H9 (cell line): ENCODE measurements at regions not wholly inside any gene's neighbourhood (a gene's known extent, or its start where the extent isn't known, plus 50 kb on each side); places are given as distances from the start of the nearest gene placed in this dataset.

Experiments used
- DNase-seq: peaks from one replicate; pipeline ENCODE4 v3.0.0-alpha.2; 2017
- H2AFZ ChIP-seq: one replicate; pipeline ENCODE4 v1.6.1; 2013; ENCODE audit warnings: mild to moderate bottlenecking, low read length, control low read depth, moderate library complexity
- H2AK5ac ChIP-seq: 2 replicates; pipeline ENCODE4 v1.6.1; 2013; ENCODE audit warnings: low read length, control low read depth, mixed read lengths; ENCODE audit not compliant: insufficient read length
- H2BK120ac ChIP-seq: one replicate; pipeline ENCODE4 v1.6.1; 2013; ENCODE audit warnings: low read depth, mild to moderate bottlenecking, low read length, control low read depth, inconsistent platforms; ENCODE audit not compliant: poor library complexity, severe bottlenecking
- H2BK12ac ChIP-seq: 2 replicates; pipeline ENCODE4 v1.6.1; 2013; ENCODE audit warnings: low read length, control low read depth, mixed read lengths, low read depth; ENCODE audit not compliant: insufficient read length
- H2BK15ac ChIP-seq: 2 replicates; pipeline ENCODE4 v1.6.1; 2013; ENCODE audit warnings: low read depth, low read length, control low read depth
- H2BK20ac ChIP-seq: one replicate; pipeline ENCODE4 v1.6.1; 2013; ENCODE audit warnings: low read depth, mild to moderate bottlenecking, low read length, control low read depth, inconsistent platforms; ENCODE audit not compliant: poor library complexity, severe bottlenecking
- H2BK5ac ChIP-seq: 2 replicates; pipeline ENCODE4 v1.6.1; 2013; ENCODE audit warnings: low read length, control low read depth, mixed read lengths; ENCODE audit not compliant: insufficient read length
- H3K14ac ChIP-seq: 2 replicates; pipeline ENCODE4 v1.6.1; 2013; ENCODE audit warnings: low read length, control low read depth; ENCODE audit not compliant: insufficient read depth
- H3K18ac ChIP-seq: 2 replicates; pipeline ENCODE4 v1.6.1; 2013; ENCODE audit warnings: low read depth, mild to moderate bottlenecking, mixed read lengths, low read length, control low read depth; ENCODE audit not compliant: insufficient read length
- H3K23ac ChIP-seq: 2 replicates; pipeline ENCODE4 v1.6.1; 2013; ENCODE audit warnings: low read length, control low read depth, mixed read lengths, low read depth; ENCODE audit not compliant: insufficient read length
- H3K23me2 ChIP-seq: 2 replicates; pipeline ENCODE4 v1.6.1; 2013; ENCODE audit warnings: low read depth, mild to moderate bottlenecking, mixed read lengths, low read length, control low read depth; ENCODE audit not compliant: insufficient read length, poor library complexity, severe bottlenecking
- H3K27ac ChIP-seq: 2 replicates; pipeline ENCODE4 v1.5.1; 2013; ENCODE audit warnings: low read length, control low read depth, mixed read lengths, low read depth; ENCODE audit not compliant: insufficient read length
- H3K27me3 ChIP-seq: 2 replicates; pipeline ENCODE4 v1.6.1; 2013; ENCODE audit warnings: low read length, control low read depth, inconsistent platforms; ENCODE audit not compliant: insufficient read depth
- H3K4ac ChIP-seq: 2 replicates; pipeline ENCODE4 v1.6.1; 2013; ENCODE audit warnings: low read depth, mild to moderate bottlenecking, control low read depth, inconsistent platforms, low read length, moderate library complexity
- H3K4me1 ChIP-seq: 2 replicates; pipeline ENCODE4 v1.6.1; 2013; ENCODE audit warnings: low read length, control low read depth, inconsistent platforms; ENCODE audit not compliant: insufficient read depth
- H3K4me2 ChIP-seq: 2 replicates; pipeline ENCODE4 v1.6.1; 2013; ENCODE audit warnings: low read length, control low read depth, mixed read lengths; ENCODE audit not compliant: insufficient read length, insufficient read depth
- H3K56ac ChIP-seq: 2 replicates; pipeline ENCODE4 v1.6.1; 2013; ENCODE audit warnings: low read depth, mild to moderate bottlenecking, mixed read lengths, low read length, control low read depth; ENCODE audit not compliant: insufficient read length
- H3K79me1 ChIP-seq: 2 replicates; pipeline ENCODE4 v1.6.1; 2013; ENCODE audit warnings: low read depth, mild to moderate bottlenecking, moderate library complexity, low read length, control low read depth, inconsistent platforms; ENCODE audit not compliant: insufficient read depth, poor library complexity, severe bottlenecking
- H3K79me2 ChIP-seq: 2 replicates; pipeline ENCODE4 v1.6.1; 2013; ENCODE audit warnings: low read length, control low read depth, inconsistent platforms; ENCODE audit not compliant: insufficient read depth
- H3K9ac ChIP-seq: 2 replicates; pipeline ENCODE4 v1.6.1; 2013; ENCODE audit warnings: low read length, control low read depth, mixed read lengths; ENCODE audit not compliant: insufficient read length; ENCODE audit errors: extremely low read depth
- H3K9me3 ChIP-seq: one replicate; pipeline ENCODE4 v1.6.1; 2013; ENCODE audit warnings: low read depth, low read length, inconsistent platforms; ENCODE audit not compliant: control insufficient read depth
- H3T11ph ChIP-seq: one replicate; pipeline ENCODE4 v1.6.1; 2013; ENCODE audit warnings: mild to moderate bottlenecking, low read length, control low read depth, inconsistent platforms
- H4K20me1 ChIP-seq: one replicate; pipeline ENCODE4 v1.6.1; 2013; ENCODE audit not compliant: control insufficient read depth, insufficient read length, insufficient read depth
- H4K5ac ChIP-seq: 2 replicates; pipeline ENCODE4 v1.6.1; 2013; ENCODE audit warnings: low read depth, mild to moderate bottlenecking, mixed read lengths, low read length, control low read depth; ENCODE audit not compliant: insufficient read length
- H4K8ac ChIP-seq: replicated peaks from 2 replicates; pipeline ENCODE4 v1.6.1; 2013; ENCODE audit warnings: low read length, control low read depth, mixed read lengths, low read depth; ENCODE audit not compliant: insufficient read length
- H4K91ac ChIP-seq: 2 replicates; pipeline ENCODE4 v1.6.1; 2013; ENCODE audit warnings: low read depth, mild to moderate bottlenecking, moderate library complexity, mixed read lengths, low read length, control low read depth; ENCODE audit not compliant: insufficient read length
- H3K27ac Mint-ChIP-seq, 3 experiments: 2 replicates in 2 of 3; 3 replicates in 1 of 3; pipeline ENCODE4 v1.8.0; 2020 to 2021; ENCODE audit warnings: mixed read lengths in 3 of 3, mild to moderate bottlenecking in 1 of 3, moderate library complexity in 1 of 3
- H3K27me3 Mint-ChIP-seq: 2 replicates; pipeline ENCODE4 v1.8.0; 2021; ENCODE audit warnings: low read depth, mild to moderate bottlenecking, moderate library complexity, mixed read lengths
- H3K36me3 Mint-ChIP-seq, 3 experiments: 2 replicates in 2 of 3; 3 replicates in 1 of 3; pipeline ENCODE4 v1.8.0; 2020 to 2021; ENCODE audit warnings: low read depth in 3 of 3, mixed read lengths in 3 of 3; ENCODE audit not compliant: insufficient read depth in 1 of 3
- H3K4me1 Mint-ChIP-seq, 2 experiments: 2 replicates each; pipeline ENCODE4 v1.8.0; 2020; ENCODE audit warnings: mixed read lengths in 2 of 2
- H3K4me3 Mint-ChIP-seq, 2 experiments: 2 replicates in 1 of 2; 3 replicates in 1 of 2; pipeline ENCODE4 v1.8.0; 2020 to 2021; ENCODE audit warnings: mild to moderate bottlenecking in 2 of 2, mixed read lengths in 2 of 2, moderate library complexity in 1 of 2
- H3K9me3 Mint-ChIP-seq, 2 experiments: 2 replicates in 1 of 2; 3 replicates in 1 of 2; pipeline ENCODE4 v1.8.0; 2020; ENCODE audit warnings: mild to moderate bottlenecking in 2 of 2, mixed read lengths in 2 of 2, moderate library complexity in 1 of 2
- CTCF ChIP-seq: fragments of 200-600 bp; sonication (generic); conservative IDR thresholded peaks from 3 replicates; pipeline ENCODE4 v1.8.0; 2021; ENCODE audit warnings: antibody characterized with exemption, mild to moderate bottlenecking
- WGBS: extraction: QIAGEN DNeasy Blood & Tissue Kit; methylation state at CpG from one replicate; pipeline ENCODE4 v1.1.7; 2013; ENCODE audit warnings: missing lambda C conversion rate, low lambda C conversion rate, mixed read lengths; ENCODE audit not compliant: insufficient read length; ENCODE audit errors: extremely low coverage; 5-methylcytosine and 5-hydroxymethylcytosine counted together

- Mint-ChIP-seq H3K4me1 (no peaks in the 10 kb centered on the region), H3K27ac (no peak overlapping the region), H3K27me3 (peaks cover 1% of the 10 kb centered on the region; the same call in 1 of the 2 replicates), H3K9me3 (peaks cover 0 to 6% of the 10 kb centered on the region in 2 experiments; a peak in 1 of 5 replicates), H3K4me3 (no peak overlapping the region), H3K36me3 (peaks cover 0 to 5% (median 2%) of the 10 kb centered on the region in 3 experiments; a peak in 2 of 7 replicates)
- no peaks in the 10 kb centered on the region for H3K27me3 ChIP-seq
- H3T11ph ChIP-seq: no peak overlapping the region
- no peak overlapping the region for H3K27ac ChIP-seq
- no peak overlapping the region for H2BK12ac ChIP-seq
- no peaks in the 10 kb centered on the region for H3K9me3 ChIP-seq
- no peak overlapping the region for H2AK5ac ChIP-seq
- H3K56ac ChIP-seq: no peak overlapping the region
- H2AFZ ChIP-seq: no peak overlapping the region
- no peak for DNase-seq
- no peak overlapping the region for H4K91ac ChIP-seq
- no peaks in the 10 kb centered on the region for H3K79me1 ChIP-seq
- H2BK15ac ChIP-seq: no peak overlapping the region
- no peak overlapping the region for H3K4me2 ChIP-seq
- no peak for TF ChIP-seq CTCF
- H2BK120ac ChIP-seq: no peak overlapping the region
- H2BK20ac ChIP-seq: no peak overlapping the region
- H2BK5ac ChIP-seq: no peak overlapping the region
- no peak overlapping the region for H3K9ac ChIP-seq
- H3K4me1 ChIP-seq: no peaks in the 10 kb centered on the region
- H3K14ac ChIP-seq: no peak overlapping the region
- H3K79me2 ChIP-seq: no peaks in the 10 kb centered on the region
- H3K23me2 ChIP-seq: no peaks in the 10 kb centered on the region
- H3K23ac ChIP-seq: no peak overlapping the region
- H3K18ac ChIP-seq: no peak overlapping the region
- no CpG with 5 or more reads among the region's 5 CpGs for WGBS
- no peak overlapping the region for H3K4ac ChIP-seq
- no peaks in the 10 kb centered on the region for H4K20me1 ChIP-seq
- no peak overlapping the region for H4K5ac ChIP-seq
- no peak overlapping the region for H4K8ac ChIP-seq
Measured at GRCh38 chr4:38523054-38523453, 140.9 kb upstream of the KLF3 start.
